ENCODE measurements at regions not wholly inside any gene's neighbourhood (a gene's known extent, or its start where the extent isn't known, plus 50 kb on each side); places are given as distances from the start of the nearest gene placed in this dataset.

DNA sequence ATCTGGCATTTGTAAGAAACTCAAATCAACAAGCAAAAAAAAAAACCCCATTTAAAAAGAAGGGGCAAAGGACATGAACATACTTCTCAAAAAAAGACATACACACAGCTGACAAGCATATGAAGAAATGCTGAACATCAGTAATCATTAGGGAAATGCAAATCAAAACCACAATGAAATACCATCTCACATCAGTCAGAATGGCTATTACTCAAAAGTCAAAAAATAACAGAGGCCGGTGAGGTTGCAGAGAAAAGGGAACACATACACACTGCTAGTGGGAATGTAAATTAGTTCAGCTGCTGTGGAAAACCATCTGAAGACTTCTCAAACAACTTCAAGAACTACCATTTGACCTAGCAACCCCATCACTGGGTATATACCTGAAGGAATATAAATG, 199.4 kb upstream of the THBS1 start:
- 89 to 91% (median 91%) methylated on average over 1 of the region's 1 CpG for WGBS, 3 donors
- no peak for TF ChIP-seq CTCF (IDR thresholded peaks at IDR 0.05)
- H3K27ac ChIP-seq: no peak overlapping the region

DNA sequence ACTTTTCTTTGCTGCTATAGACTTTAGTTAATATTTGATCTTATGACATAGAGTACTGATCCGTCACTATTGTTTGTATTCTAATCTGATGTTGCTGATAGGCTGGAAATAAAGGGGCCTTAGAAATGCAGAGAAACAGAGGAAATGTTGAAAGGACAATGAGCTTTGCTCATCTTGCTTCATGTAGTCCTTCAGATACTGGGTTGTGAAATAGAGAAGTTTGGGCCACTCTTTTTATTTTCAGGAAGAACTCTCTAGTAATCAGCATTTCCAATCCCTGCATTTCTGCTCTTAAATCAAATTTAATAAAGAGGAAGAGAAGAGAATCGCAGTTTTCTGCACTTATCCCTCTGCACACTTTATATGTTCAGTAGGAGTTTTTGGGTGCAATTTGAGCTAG, 192.8 kb upstream of the THBS1 start:
- H3K27me3 ChIP-seq (ENCODE audit: insufficient read depth in 3 of 3, low read length in 2 of 3): no peaks in the 10 kb centered on the region
- intact Hi-C loops (cut with DNase I): no loop called here
- no peaks in the 10 kb centered on the region for H3K9me3 ChIP-seq
- no peak overlapping the region for H3K4me3 ChIP-seq
- no peak overlapping the region for H3K27ac ChIP-seq
- no peak for ATAC-seq
- no peak for TF ChIP-seq CTCF (IDR thresholded peaks at IDR 0.05)
- 78 to 88% (median 79%) methylated on average over 2 of the region's 2 CpGs for WGBS, 3 donors
- no peak for DNase-seq
- no peaks in the 10 kb centered on the region for H3K36me3 ChIP-seq (ENCODE audit: insufficient read depth in 1 of 2, low read depth in 1 of 2)
- H3K4me1 ChIP-seq: no peaks in the 10 kb centered on the region

More for the DNA sequence above, 199.4 kb upstream of the THBS1 start:
- no peaks in the 10 kb centered on the region for H3K4me1 ChIP-seq
- no peaks in the 10 kb centered on the region for H3K9me3 ChIP-seq
- ATAC-seq: no peak
- no peak overlapping the region for H3K4me3 ChIP-seq
- no peak for DNase-seq
- no peaks in the 10 kb centered on the region for H3K36me3 ChIP-seq (ENCODE audit: insufficient read depth in 1 of 2, low read depth in 1 of 2)
- intact Hi-C loops (cut with DNase I): no loop called here
- no peaks in the 10 kb centered on the region for H3K27me3 ChIP-seq (ENCODE audit: insufficient read depth in 3 of 3, low read length in 2 of 3)

- WGBS, 3 donors: 62 to 77% (median 73%) methylated on average over 5 of the region's 5 CpGs
- intact Hi-C loops (cut with DNase I): no loop called here
- Histone ChIP-seq H3K27ac (no peak overlapping the region), H3K27me3 (ENCODE audit: insufficient read depth in 3 of 3, low read length in 2 of 3) (no peaks in the 10 kb centered on the region), H3K4me3 (no peak overlapping the region), H3K4me1 (no peaks in the 10 kb centered on the region), H3K36me3 (ENCODE audit: insufficient read depth in 1 of 2, low read depth in 1 of 2) (no peaks in the 10 kb centered on the region), H3K9me3 (no peaks in the 10 kb centered on the region)
- ATAC-seq: peak in 2 of 4 donors; percentile 49 to 67
- no peak for TF ChIP-seq CTCF (IDR thresholded peaks at IDR 0.05)
- no peak for DNase-seq
These were observed 189.6 kb upstream of the THBS1 start for GRCh38 chr15:39391230-39391629.

DNA sequence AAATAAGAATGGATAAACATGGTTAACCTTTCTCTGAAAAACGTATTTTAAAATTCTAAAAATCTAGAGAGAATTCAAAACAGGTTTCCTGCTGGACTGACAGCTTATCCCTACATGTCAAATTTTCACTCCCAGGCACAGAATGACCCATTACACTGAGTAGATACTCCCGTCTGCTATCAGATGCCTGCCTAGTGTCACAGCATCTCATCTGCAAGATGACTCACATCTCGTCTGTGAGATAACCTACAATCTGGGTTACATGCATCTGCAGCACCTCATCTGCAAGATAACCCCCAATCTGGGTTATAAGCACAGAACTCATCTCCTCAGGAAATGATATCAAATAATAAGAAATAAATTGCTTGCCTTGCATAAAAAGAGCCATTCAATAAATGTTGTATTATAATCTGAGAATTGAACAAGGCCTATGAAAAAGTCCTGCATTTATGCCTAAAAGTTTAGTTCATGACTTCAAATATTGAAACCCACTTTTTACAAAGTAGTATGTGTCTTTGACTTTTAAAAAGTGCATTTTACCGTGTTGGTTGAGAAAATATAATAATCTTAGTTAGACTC, 188.3 kb upstream of the THBS1 start:
- Histone ChIP-seq H3K4me3 (no peak overlapping the region), H3K4me1 (no peaks in the 10 kb centered on the region), H3K9me3 (no peaks in the 10 kb centered on the region), H3K27ac (no peak overlapping the region), H3K36me3 (ENCODE audit: insufficient read depth in 1 of 2, low read depth in 1 of 2) (no peaks in the 10 kb centered on the region), H3K27me3 (ENCODE audit: insufficient read depth in 3 of 3, low read length in 2 of 3) (no peaks in the 10 kb centered on the region)
- TF ChIP-seq CTCF (IDR thresholded peaks at IDR 0.05): no peak
- intact Hi-C loops (cut with DNase I): no loop called here
- no peak for DNase-seq
- 68 to 73% (median 72%) methylated on average over 4 of the region's 4 CpGs for WGBS, 3 donors
- no peak for ATAC-seq
